CD4-positive, alpha-beta T cell treated with Interleukin-1 beta for 1 hour (primary cell): ENCODE measurements at regions not wholly inside any gene's neighbourhood (a gene's known extent, or its start where the extent isn't known, plus 50 kb on each side); places are given as distances from the start of the nearest gene placed in this dataset.
A peak's percentile ranks its signal among the peaks of the same experiment; 100 is the strongest.
"Not testable (repeated sequence)": the region's sequence is repeated elsewhere in the genome, so short reads cannot be mapped to it uniquely, and the experiment has no call there.

Source experiments
- DNase-seq, 2 donors: peaks; one replicate each; pipeline ENCODE4 v3.0.0-alpha.2; 2020 to 2022

DNA sequence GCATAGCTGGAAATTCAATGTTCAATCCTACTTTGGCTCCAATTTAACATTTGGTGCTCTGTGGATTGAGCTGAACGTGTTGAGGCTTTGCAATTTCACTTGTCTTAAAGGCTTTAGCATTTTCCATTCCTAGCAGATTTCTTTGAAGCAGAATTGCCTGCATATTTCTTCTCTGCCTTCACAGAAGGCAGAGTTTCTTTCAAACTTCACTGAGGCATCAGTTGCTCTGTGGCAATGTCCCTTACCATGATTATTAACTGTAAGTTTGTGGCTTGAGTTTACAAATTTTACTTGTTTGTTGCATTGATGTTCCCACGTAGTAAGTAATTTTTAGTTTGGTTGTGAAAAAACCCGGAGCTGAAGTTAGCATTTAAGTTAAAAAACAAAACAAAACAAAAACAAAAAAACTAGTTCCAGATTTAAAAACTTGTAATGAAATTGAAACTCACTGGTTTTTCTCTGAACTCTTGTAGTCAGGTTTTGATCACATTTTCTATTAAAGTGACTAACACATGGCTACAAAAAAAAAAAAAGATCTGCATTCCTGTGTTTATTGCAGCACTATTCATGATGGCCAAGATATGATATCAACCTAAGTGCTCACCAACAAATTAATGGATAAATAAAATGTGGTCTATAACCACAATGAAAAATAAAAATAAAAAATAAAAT, 55.2 kb upstream of the UXS1 start:
- not testable (repeated sequence) for DNase-seq

DNA sequence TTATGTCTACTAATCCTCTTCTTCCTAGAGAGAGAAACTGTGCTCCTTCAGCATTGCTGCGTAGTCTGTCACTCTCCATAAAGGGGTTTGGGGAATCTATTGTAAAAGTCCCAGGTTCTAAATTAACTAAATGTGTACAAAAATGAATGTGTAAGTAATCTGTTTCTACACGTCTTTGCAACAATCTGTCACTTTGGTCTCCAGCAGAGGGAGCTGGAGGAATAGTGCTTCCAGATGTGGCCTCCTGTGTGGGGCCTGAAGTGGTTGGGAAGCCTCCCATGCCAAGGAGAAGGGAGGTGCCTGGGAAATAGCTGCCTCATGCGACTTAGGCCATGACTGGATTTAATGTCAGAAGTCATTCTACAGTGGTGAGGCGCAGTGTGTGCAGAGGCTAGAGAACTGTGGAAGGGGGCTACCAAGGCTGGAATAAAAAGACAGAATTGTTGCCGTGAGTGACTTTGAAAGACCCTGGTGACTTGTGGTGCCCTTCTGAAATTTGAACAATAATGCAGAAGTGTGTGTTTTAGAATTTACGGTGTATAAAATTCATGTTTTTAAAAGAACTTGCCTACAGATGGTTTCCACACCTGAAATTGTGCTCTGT, 54.5 kb upstream of the UXS1 start:
- DNase-seq, result peak in 1 of 2 donors; percentile 32
